CD4-positive, alpha-beta T cell (primary cell): ENCODE measurements at regions not wholly inside any gene's neighbourhood (a gene's known extent, or its start where the extent isn't known, plus 50 kb on each side); places are given as distances from the start of the nearest gene placed in this dataset.

Experiments
- ATAC-seq: fragments of 200-7000 bp; cut with Tn5 transposase; one replicate; pipeline ENCODE4 v1.10.0; 2022; ENCODE audit warnings: mild to moderate bottlenecking; ENCODE audit not compliant: poor library complexity
- CTCF ChIA-PET: fragments of 350-600 bp; sonication (Branson Sonifier 250); formaldehyde crosslinking; loops from one replicate; lab custom pipeline; 2021; ENCODE audit warnings: antibody characterized with exemption, inconsistent platforms; lab: Charles Lee
- POLR2A ChIA-PET: fragments of 350-600 bp; sonication (Branson Sonifier 250); formaldehyde crosslinking; loops from one replicate; lab custom pipeline; 2021; ENCODE audit warnings: antibody characterized with exemption, inconsistent platforms; lab: Charles Lee
- DNase-seq, 14 experiments: peaks; one replicate each; pipeline ENCODE4 v3.0.0-alpha.2; 2013 to 2020; ENCODE audit warnings: mixed read lengths in 2 of 14
- H3K27ac ChIP-seq, 2 donors: one replicate each; pipeline versions ENCODE4 v1.5.1 to v1.7.0; 2013; ENCODE audit warnings: low read length in 2 of 2, low read depth in 1 of 2, mild to moderate bottlenecking in 1 of 2
- H3K27me3 ChIP-seq, 2 experiments: 1 replicate in 1 of 2; 2 replicates in 1 of 2; pipeline versions ENCODE4 v1.6.1 to v1.7.0; 2013; ENCODE audit warnings: low read length in 2 of 2, control low read depth in 1 of 2, mild to moderate bottlenecking in 1 of 2, moderate library complexity in 1 of 2; ENCODE audit not compliant: insufficient read depth in 2 of 2, control insufficient read depth in 1 of 2
- H3K36me3 ChIP-seq: one replicate; pipeline ENCODE4 v1.6.1; 2013; ENCODE audit warnings: low read length, control low read depth; ENCODE audit not compliant: insufficient read depth
- H3K4me1 ChIP-seq: one replicate; pipeline ENCODE4 v1.6.1; 2013; ENCODE audit warnings: low read length, control low read depth; ENCODE audit not compliant: insufficient read depth
- H3K4me3 ChIP-seq: one replicate; pipeline ENCODE4 v1.5.1; 2013; ENCODE audit warnings: mild to moderate bottlenecking, low read length, moderate library complexity
- H3K9me3 ChIP-seq, 2 experiments: 1 replicate in 1 of 2; 2 replicates in 1 of 2; pipeline versions ENCODE4 v1.6.1 to v1.7.0; 2013; ENCODE audit warnings: low read length in 2 of 2, mild to moderate bottlenecking in 2 of 2, control low read depth in 1 of 2, moderate library complexity in 1 of 2; ENCODE audit not compliant: control insufficient read depth in 1 of 2, insufficient read depth in 1 of 2
- H3K27ac Mint-ChIP-seq: one replicate; pipeline ENCODE4 v1.8.0; 2020; ENCODE audit warnings: mixed read lengths
- H3K27me3 Mint-ChIP-seq: one replicate; pipeline ENCODE4 v1.8.0; 2021; ENCODE audit warnings: mixed read lengths
- H3K36me3 Mint-ChIP-seq: one replicate; pipeline ENCODE4 v1.8.0; 2021; ENCODE audit warnings: low read depth, mixed read lengths
- H3K4me1 Mint-ChIP-seq: one replicate; pipeline ENCODE4 v1.8.0; 2021; ENCODE audit warnings: low read depth, mixed read lengths
- H3K4me3 Mint-ChIP-seq: one replicate; pipeline ENCODE4 v1.8.0; 2020; ENCODE audit warnings: mild to moderate bottlenecking, mixed read lengths
- H3K9me3 Mint-ChIP-seq: one replicate; pipeline ENCODE4 v1.8.0; 2020; ENCODE audit warnings: mixed read lengths
- intact Hi-C, 2 experiments: fragments of 100-400 bp; cut with DNase I in 1 of 2; cut with micrococcal nuclease in 1 of 2; formaldehyde crosslinking; loops; one replicate each; pipeline versions ENCODE4 v1.15.1 to v1.9.0; 2023 to 2025; cut with DNase I, micrococcal nuclease
- TF ChIP-seq, protein P1 (sequence below): fragments of 200-600 bp; IDR thresholded peaks from one replicate; pipeline ENCODE4 v1.8.0; 2022; ENCODE audit warnings: antibody characterized with exemption, mild to moderate bottlenecking

DNA sequence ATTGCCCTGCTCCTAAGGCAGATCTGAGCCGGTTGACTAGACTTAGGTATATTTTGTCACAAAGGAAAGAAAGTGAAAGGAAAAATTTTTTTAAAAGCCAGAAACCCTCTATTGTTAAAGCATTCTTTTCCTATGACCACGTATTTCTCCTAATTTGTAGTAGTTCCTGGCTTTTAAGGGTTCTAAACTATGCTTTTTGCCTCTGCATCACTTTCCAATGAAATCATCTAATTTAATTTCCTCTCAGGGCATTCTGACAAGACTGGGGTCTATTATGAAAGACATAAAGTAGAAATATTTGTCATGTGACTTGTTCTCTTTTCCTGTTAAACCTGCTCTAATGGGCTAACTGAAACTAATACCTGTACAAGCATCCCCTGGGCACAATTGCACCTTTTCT, 233.0 kb upstream of the PRR20A start:
- no peaks in the 10 kb centered on the region for H3K36me3 Mint-ChIP-seq
- ChIA-PET CTCF (no interaction called here), POLR2A (no interaction called here)

DNA sequence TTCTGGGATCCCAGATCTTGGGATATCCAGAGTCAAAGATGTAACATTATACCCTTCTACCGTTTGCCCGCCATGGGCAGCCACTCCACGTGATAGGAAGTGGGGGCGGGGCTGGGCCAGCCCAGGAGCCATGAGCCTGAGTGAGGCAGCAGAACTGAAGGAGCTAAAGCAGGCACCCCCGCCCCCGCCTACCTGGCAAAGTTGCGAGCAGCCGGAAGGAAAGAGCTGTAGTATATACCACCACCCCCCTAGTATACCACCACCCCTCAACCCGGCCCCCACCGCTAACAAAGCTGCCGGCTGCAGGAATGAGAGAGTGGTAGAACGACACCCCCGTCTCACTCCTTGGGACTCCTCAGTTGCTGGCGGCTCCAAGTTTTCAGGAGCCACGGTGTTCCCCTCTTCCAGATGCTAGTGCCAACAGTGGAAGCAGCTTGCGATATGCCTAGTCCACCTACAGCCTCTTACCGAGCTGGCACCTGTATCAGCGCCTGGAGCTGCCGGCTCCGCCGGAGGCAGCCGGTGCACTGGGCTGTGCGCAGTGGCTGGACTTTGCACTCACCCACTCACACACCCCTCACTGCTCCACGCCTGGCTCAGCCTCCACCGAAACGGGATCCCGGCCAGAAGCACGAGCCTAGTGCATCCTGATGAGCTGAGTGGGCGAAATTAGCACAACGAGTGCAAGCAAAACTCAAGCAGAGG, 230.7 kb upstream of the PRR20A start:
- no peak overlapping the region for H3K27ac Mint-ChIP-seq
- no peaks in the 10 kb centered on the region for H3K4me1 ChIP-seq
- TF ChIP-seq, protein P1, sequence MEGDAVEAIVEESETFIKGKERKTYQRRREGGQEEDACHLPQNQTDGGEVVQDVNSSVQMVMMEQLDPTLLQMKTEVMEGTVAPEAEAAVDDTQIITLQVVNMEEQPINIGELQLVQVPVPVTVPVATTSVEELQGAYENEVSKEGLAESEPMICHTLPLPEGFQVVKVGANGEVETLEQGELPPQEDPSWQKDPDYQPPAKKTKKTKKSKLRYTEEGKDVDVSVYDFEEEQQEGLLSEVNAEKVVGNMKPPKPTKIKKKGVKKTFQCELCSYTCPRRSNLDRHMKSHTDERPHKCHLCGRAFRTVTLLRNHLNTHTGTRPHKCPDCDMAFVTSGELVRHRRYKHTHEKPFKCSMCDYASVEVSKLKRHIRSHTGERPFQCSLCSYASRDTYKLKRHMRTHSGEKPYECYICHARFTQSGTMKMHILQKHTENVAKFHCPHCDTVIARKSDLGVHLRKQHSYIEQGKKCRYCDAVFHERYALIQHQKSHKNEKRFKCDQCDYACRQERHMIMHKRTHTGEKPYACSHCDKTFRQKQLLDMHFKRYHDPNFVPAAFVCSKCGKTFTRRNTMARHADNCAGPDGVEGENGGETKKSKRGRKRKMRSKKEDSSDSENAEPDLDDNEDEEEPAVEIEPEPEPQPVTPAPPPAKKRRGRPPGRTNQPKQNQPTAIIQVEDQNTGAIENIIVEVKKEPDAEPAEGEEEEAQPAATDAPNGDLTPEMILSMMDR, result no peak
- H3K4me1 Mint-ChIP-seq, result no peaks in the 10 kb centered on the region
- no peaks in the 10 kb centered on the region for H3K27me3 Mint-ChIP-seq
- no peaks in the 10 kb centered on the region for H3K27me3 ChIP-seq
- DNase-seq (peak in 1 of 14 experiments; percentile 5), ATAC-seq (no peak)
- CTCF ChIA-PET, result no interaction called here
- no peaks in the 10 kb centered on the region for H3K36me3 ChIP-seq
- H3K4me3 ChIP-seq, result no peak overlapping the region
- H3K9me3 Mint-ChIP-seq, result peaks cover 14% of the 10 kb centered on the region
- H3K9me3 ChIP-seq, result peaks cover 0 to 9% of the 10 kb centered on the region in 2 experiments
- no peak overlapping the region for H3K4me3 Mint-ChIP-seq
- H3K36me3 Mint-ChIP-seq, result no peaks in the 10 kb centered on the region
- no peak overlapping the region for H3K27ac ChIP-seq
- intact Hi-C loops, result no loop called here
- POLR2A ChIA-PET, result no interaction called here

More for the DNA sequence above, 233.0 kb upstream of the PRR20A start:
- Mint-ChIP-seq H3K4me3 (no peak overlapping the region), H3K27me3 (no peaks in the 10 kb centered on the region), H3K9me3 (peaks cover 16% of the 10 kb centered on the region), H3K4me1 (no peaks in the 10 kb centered on the region), H3K27ac (no peak overlapping the region)
- H3K9me3 ChIP-seq, result peaks cover 0 to 9% of the 10 kb centered on the region in 2 experiments
- no peak overlapping the region for H3K4me3 ChIP-seq
- no peak for ATAC-seq
- no peaks in the 10 kb centered on the region for H3K4me1 ChIP-seq
- TF ChIP-seq, protein P1, result no peak
- no peak overlapping the region for H3K27ac ChIP-seq
- no peaks in the 10 kb centered on the region for H3K36me3 ChIP-seq
- no peak for DNase-seq
- no peaks in the 10 kb centered on the region for H3K27me3 ChIP-seq
- intact Hi-C loops, result no loop called here

DNA sequence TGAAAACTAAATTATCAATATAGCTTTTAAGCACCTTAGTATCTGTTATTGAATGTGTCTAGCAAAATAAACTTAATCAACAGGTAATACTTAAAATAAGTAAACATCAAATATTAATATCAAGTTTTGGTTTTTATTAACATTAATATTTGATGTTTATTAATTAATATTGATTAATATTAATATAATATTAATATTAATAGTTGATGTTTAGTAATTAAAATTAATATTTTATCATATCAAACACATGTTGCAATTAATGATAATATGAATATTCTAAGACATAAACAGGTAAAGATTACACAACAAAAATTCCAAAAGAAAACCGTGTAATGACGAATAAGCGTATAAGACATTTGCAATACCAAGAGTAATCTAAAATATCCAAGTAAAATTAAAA, 222.8 kb upstream of the PRR20A start:
- H3K36me3 ChIP-seq, result no peaks in the 10 kb centered on the region
- ChIA-PET POLR2A (no interaction called here), CTCF (no interaction called here)
- intact Hi-C loops, result no loop called here
- H3K27me3 Mint-ChIP-seq, result no peaks in the 10 kb centered on the region
- peaks cover 2% of the 10 kb centered on the region for H3K9me3 Mint-ChIP-seq
- TF ChIP-seq, protein P1, result no peak
- ATAC-seq (no peak), DNase-seq (no peak)
- H3K4me1 Mint-ChIP-seq, result no peaks in the 10 kb centered on the region
- peaks cover 5% of the 10 kb centered on the region in 2 experiments for H3K9me3 ChIP-seq
- no peak overlapping the region for H3K27ac Mint-ChIP-seq
- H3K4me3 ChIP-seq, result no peak overlapping the region
- no peak overlapping the region for H3K4me3 Mint-ChIP-seq
- no peak overlapping the region for H3K27ac ChIP-seq
- H3K36me3 Mint-ChIP-seq, result no peaks in the 10 kb centered on the region
- no peaks in the 10 kb centered on the region for H3K4me1 ChIP-seq
- H3K27me3 ChIP-seq, result no peaks in the 10 kb centered on the region
